WI38 (cell line): ENCODE measurements at regions not wholly inside any gene's neighbourhood (a gene's known extent, or its start where the extent isn't known, plus 50 kb on each side); places are given as distances from the start of the nearest gene placed in this dataset.

Experiments
- H3K4me3 ChIP-seq: 2 replicates; pipeline ENCODE4 v1.5.1; 2011; ENCODE audit warnings: low read depth, mild to moderate bottlenecking, control low read depth, low read length
- CTCF ChIP-seq: IDR thresholded peaks from 2 replicates; pipeline ENCODE4 v1.5.1; 2012; ENCODE audit warnings: low read depth, mild to moderate bottlenecking, control low read depth, low read length

- TF ChIP-seq CTCF: no peak
- H3K4me3 ChIP-seq: peak overlapping the region; percentile 42
Observed at GRCh38 chr3:28912120-28912885, 368.6 kb upstream of the RBMS3 start.

GRCh38 chr3:28915741-28916500, 364.9 kb upstream of the RBMS3 start:
- TF ChIP-seq CTCF: 0 out of 2 replicates have a peak, but pooled peaks have one; percentile 20
- H3K4me3 ChIP-seq: peak overlapping the region; percentile 29

GRCh38 chr3:28916713-28917499, 364.0 kb upstream of the RBMS3 start:
- H3K4me3 ChIP-seq: peak overlapping the region; percentile 29
- TF ChIP-seq CTCF: peak; percentile 27; the same call in 1 of the 2 replicates

- no peak for TF ChIP-seq CTCF
- H3K4me3 ChIP-seq: no peak overlapping the region
Observed at GRCh38 chr3:28917895-28918475, 362.9 kb upstream of the RBMS3 start.

GRCh38 chr3:28922376-28922775, 358.5 kb upstream of the RBMS3 start:
- H3K4me3 ChIP-seq: no peak overlapping the region
- no peak for TF ChIP-seq CTCF

- no peak for TF ChIP-seq CTCF
- no peak overlapping the region for H3K4me3 ChIP-seq
Observed at GRCh38 chr3:28923994-28924393, 356.9 kb upstream of the RBMS3 start.
